EH (cell line): ENCODE measurements at regions not wholly inside any gene's neighbourhood (a gene's known extent, or its start where the extent isn't known, plus 50 kb on each side); places are given as distances from the start of the nearest gene placed in this dataset.
"Not testable (repeated sequence)": the region's sequence is repeated elsewhere in the genome, so short reads cannot be mapped to it uniquely, and the experiment has no call there.

Source experiments
- DNase-seq: peaks from one replicate; pipeline ENCODE4 v3.0.0-alpha.2; 2015; ENCODE audit warnings: low read depth

DNA sequence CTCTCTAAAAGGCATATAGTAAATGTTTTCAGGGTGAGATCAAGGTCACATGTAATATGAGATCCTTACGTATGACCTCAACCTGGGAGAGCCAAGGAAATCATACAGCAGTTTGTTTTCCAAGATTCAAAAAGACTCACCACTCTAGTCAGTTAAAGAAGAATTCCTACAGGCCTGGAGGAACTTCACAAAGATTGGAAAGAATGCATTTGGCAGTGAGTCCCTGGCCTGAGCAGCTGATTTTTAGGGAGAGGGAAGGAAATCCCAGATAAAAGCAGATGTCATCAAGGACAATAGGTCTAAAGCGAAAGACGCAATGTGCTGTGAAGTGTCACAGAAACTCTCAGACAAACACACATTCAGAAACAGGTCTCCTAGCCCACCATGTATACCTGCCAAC lies 424.0 kb upstream of the ZNF462 start:
- peak; percentile 2 for DNase-seq

DNA sequence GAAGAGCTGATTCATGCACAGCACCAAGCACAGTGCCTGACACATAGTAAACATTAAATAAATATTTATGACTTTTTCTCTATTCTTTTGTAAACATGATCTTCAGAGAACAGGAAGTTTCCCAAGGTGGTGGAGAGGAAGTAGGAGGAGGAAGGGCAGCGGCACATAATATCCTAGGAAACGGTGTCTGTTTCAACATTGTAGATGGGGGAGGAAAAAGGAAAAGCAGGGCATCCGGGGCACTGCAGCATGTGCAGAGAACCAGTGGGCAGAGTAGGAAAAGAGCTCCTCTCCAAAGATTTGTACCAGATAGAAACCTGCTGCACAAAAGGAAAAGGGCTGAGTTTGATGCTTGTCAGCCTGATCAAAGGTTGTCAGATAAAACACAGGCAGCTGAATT lies 421.7 kb upstream of the ZNF462 start:
- DNase-seq, result no peak

DNA sequence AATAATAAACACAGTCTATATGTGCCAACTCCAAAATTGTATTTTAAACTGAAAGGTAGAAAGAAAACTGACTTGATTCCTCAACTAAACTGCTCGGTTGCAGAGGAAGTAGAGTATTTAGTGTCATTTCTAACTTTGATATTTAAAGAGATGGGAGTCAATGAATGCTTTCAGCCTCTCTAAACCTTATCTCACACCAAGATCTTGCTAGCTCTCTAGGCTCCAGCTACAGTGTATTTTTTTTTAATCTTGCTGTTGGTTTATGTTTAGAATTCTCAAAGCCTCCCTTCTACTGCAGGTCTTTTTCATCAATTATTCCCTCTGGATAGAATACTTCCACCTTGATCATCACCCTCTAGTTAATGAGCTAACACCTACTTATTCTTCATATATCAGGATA lies 419.4 kb upstream of the ZNF462 start:
- DNase-seq, result no peak

DNA sequence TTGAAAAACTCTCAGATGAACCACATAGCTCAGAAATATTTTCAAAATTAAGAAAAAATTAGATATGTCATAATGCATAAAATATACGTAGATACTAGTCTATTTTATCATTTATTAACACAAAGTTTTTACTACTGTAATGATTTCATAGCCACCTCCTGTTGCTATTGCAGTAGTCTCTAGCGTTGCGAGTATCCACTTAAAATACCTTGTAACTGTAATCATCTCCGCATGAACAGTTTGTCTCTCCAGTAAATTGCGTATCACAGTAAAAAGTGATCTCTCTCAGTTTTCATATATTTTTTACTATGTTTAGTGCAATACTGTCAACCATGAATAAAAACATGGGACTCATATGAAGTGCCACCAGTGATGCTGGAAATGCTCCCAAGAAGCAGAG lies 417.9 kb upstream of the ZNF462 start:
- no peak for DNase-seq

DNA sequence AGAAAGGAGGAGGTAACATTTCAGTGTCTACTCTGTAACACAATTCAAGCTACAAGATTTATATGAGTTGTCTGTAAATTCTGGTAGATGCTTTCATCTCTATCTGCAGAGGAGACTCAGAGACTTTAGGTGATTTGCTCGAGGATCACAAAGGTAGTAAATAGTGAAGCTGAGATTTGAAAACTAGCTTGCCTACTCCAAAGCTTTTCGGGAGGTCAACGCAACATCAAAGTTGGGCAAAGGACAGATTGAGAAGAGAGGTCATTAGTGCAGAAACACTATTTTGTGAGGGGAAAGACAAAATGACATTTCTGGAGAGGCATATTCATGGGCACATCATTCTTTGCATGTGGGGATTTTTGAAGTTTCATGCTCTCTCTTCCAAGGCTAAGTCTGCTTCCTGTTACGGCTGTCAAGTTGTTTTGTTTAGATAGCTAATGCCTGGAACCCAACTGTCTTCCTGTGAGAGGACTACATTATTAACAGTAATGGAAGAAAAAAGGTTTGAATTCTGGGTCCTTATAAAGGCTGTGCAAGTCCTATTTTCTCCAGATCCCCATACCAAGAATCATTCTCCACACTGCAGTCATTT lies 413.5 kb upstream of the ZNF462 start:
- no peak for DNase-seq

DNA sequence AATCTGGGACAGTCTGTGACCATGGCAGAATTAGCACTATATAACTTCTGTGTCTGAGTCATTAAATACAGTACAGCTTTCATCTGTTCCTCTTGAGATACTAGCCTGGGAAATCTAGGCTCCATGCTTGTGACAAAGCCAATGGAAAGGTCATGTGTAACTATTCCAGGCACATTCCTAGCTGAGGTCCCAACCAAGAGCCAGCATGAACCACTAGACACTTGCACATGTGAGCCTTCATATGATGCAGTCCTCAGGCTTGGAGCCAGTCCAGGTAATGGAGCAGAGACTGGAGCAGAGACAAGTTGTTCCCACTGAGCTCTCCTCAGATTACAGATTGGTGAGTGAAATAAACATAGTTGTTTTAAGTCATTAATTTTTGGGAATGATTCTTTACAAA lies 412.4 kb upstream of the ZNF462 start:
- DNase-seq, result no peak

DNA sequence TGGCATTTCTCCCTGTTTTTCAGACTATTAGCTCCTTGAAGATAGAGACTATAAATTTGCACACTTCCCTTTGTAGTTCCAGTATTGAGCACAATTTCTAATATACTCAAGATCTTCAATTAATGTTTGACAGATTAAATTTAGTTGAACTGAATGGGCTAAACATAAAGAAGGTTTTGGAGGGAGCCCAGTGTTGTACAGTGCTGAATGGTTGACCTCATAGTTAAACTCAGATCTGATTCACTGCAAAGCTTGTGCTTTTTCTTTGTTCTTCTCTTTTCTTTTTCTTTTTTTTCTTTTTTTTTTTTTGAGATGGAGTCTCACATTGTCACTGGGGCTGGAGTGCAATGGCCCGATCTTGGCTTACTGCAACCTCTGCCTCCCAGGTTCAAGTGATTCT lies 411.7 kb upstream of the ZNF462 start:
- DNase-seq, result no peak

DNA sequence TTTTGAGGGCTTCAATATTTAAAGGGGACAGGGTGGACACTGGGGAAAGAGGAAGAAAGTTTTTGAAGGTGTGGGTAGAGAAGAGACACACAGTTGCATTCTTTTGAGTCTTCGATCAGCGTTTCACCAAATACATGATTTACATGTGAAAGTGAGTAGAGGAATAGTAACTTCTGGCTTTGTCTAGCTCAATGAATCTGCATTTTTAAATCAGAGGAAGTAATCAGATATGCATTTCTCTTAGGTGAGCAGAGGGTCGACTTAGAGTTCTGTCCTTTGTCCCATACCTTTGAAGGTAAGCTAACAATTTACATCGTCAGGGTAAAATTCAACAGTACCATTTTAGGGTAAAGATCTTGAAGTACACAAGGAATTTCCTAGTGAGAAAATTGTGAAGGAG lies 406.4 kb upstream of the ZNF462 start:
- DNase-seq, result no peak

DNA sequence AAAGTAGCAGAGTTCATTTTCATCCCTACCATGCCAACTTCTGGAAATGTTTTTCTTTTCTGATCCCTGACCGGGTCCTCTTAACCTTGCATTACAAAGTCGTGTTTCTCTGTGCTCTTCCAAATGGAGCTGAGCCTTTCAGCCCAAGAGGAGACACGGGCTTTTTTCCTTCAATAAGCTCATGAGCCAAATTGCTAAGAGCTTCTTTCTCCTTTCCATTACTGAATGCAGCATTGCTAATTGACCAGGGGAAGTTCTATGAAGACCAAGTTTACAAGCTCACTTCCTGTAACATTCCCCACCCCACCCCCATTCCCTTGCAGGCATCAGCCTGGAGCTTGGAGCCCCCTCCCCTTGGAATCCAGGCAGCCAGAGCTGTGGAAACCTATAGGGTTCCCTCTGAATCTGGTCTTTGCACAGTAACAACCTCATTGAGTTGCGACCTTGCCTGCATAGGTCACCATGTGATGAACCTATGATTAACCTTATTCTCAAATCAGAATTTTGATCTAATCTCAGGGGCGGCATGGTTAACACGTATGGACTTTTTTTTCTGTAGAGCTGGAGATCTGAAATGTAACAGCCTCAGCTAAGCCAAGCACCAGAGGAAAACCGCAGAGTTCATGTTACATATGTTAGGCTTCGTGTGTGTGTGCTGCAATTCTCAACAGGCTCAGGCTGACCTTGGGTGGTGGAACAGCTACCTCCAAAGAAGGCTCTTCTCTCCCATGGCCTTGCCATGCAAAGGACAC lies 395.7 kb upstream of the ZNF462 start:
- no peak for DNase-seq

DNA sequence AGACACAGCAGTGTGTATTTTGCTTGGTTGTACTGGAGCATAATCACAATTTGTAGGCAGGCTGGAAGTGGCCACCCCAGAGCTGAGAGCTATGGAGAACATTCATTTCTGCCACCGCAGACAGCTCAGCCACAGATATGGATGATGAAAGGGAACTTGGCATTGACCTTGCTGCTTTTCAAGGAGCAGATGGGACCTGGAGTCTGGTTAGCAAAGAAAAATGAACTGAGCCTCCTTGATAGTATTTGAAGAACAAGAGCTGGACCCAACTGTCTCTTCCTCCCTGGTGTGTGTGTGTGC lies 395.2 kb upstream of the ZNF462 start:
- no peak for DNase-seq

DNA sequence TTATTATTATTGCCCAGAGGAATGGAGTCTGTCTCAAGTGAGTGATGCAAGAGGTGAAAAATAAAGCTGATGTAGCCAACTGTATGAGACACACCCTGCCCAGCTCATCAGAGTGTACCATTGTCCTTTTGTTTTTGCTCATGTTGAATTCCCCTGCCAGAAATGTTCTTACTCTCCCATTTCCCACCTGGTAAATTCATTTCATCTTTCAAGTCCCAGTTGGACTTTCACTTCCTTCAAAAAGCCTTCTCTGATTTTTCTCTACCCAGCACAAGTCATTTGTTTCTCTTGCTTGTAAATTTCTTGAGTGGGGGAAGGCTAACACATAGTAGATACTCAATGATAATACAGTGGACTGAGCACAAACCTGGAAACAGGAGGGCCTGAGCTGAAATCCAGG lies 394.5 kb upstream of the ZNF462 start:
- DNase-seq, result no peak

DNA sequence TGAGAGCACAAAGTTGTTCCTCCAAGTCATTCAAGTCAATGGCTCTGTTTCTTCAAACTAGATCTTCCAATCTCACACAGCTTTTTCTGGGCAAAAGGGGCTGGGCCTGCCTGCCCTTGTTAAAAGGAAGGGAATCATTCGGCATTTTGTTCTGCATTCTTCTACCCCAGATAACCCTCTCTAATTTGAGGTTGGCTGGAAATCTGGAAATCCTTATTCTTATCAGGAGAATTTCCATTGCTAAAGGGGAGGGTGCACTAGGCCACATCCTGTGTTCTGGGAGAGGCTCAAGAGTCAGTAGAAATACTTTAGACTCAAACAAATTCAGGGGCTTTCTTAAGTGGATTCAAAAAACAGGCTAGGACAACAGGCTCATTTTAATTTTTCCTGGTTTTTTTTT lies 384.7 kb upstream of the ZNF462 start:
- no peak for DNase-seq

DNA sequence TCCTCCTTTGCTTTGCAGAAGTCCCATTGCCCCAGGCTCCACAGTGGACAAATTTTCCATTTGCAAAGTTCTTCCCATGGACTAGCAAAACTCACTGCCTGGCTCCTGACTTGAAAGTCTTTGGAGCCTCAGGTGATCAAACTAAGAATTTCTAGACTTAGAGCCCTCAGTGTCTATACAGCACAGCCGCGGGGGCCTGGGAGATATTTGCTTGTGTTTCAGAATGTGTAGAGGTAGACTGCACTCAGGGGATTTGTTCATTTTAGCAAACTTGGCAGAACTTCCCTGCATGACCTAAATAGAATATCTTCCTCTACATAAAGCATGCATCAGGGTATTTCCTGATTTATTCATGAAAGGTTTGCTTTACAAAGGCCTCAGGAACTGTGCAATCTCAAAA lies 384.2 kb upstream of the ZNF462 start:
- DNase-seq, result no peak

DNA sequence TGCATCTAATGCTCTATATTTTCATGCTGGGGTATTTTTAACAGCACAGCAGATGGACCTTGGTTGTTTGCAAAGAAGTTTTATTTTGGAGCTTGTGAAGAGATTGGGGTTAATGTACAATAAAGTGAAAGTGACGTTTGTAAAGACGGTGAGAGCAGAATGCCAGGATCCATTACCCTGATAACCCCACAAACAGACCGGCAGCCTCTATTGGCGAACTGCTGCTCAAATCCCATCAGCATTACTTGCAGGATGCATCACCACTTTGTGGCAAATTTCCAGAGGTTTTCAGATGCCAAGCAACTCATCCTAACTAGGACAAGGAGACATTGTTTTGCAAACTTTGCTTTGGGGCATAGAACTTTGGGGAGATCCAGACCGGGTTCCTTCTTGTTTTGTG lies 383.3 kb upstream of the ZNF462 start:
- peak; percentile 34 for DNase-seq

DNA sequence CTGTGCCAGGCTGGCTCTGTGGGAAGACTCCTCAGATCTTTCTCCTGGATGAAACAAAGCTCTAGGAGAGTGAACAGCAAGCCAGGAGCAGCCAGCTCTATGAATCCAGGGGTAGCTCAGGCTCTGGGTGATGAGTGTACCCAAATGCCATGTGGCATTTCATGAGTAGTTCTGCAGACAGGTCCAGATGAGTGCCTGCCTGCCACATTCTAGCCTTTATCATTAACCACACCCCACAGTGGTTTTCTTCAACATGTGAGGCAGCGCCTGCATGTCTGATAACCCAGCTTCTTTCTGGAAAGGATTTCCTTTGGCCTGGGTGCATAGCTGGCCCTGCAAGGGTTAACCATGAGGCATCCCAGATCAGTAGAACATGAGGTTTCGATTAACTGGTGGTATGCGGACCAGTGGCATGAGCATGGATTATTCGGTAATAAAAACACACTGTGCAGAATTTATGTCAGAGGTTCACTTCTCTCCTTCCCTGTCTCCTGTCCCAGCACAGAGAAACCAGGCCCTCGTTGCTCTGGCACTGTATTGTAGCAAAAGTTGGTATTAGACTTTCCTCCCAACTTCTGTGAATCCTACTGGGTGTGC lies 381.9 kb upstream of the ZNF462 start:
- peak; percentile 23 for DNase-seq

DNA sequence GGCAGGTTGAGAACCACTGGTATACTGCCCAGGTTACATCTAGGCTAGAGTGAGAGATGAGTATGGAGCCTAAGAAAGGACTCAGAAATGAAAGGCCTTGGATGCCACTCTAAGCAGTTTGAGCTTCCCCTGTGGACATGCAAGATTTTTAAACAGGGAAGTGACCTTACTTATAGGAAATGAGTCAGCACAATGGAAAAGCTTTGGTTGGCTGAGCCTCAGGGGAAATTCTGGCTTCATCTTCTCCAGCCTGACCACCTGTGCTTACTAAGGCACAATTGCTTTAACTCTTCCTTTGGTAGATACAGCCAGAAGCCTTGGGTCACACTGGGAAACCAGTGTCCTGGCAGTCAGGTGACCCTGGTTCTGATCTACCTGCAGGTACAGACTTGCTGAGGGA lies 380.2 kb upstream of the ZNF462 start:
- DNase-seq, result peak; percentile 6

DNA sequence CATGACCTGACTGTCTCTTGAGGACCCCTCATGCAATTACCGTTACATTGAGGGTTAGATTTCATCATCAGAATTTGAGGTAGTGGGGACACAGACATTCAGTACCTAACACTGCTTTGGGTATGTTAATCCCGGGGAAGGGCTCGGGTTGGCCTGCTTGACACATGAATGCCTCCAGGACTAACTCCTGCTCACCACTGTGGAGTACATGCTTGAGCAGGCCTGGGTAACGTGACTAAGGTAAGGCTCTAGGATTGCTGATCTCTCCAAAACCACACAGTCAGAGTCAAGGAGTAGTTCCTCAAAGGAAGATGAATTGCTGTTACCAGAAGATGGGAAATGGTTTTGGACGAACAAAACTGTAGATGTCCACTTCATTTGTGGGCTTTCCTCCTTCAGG lies 376.3 kb upstream of the ZNF462 start:
- no peak for DNase-seq

DNA sequence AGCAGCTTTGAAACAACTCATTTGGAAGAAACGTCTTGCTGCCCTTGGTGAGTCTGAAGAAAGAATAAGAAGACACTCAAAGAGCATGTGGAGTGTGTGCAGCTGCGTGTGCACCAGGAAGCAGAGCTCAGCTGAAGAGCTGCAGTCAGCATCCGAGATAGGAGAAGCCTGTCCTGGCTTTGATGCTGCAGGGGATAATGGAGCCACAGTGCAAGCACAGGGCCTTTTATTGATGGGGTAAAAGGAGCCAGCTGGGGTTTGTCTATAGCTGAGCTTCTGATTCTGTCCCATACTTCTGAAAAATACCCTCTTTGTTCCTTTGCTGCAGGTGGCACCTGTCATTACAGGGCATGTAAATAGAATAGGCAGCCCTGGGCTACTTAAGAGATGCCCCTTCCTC lies 375.7 kb upstream of the ZNF462 start:
- DNase-seq, result no peak

DNA sequence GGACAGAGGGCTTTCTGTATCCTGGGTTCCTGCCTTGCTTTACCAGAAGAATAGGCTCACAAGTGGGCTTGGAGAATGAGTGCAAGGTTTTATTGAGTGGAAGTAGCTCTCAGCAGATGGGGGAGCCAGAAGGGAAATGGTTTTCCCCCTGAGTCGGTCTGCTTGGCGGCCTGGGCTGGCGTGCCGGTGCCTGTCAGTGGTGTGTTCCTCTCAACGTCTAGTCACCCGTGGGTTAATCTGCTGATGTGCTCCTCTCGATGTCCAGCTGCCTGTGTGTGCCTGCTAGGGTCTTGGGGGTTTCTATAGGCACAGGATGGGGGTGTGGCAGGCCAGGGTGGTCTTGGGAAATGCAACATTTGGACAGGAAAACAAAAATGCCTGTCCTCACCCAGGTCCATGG lies 370.8 kb upstream of the ZNF462 start:
- DNase-seq, result not testable (repeated sequence)

DNA sequence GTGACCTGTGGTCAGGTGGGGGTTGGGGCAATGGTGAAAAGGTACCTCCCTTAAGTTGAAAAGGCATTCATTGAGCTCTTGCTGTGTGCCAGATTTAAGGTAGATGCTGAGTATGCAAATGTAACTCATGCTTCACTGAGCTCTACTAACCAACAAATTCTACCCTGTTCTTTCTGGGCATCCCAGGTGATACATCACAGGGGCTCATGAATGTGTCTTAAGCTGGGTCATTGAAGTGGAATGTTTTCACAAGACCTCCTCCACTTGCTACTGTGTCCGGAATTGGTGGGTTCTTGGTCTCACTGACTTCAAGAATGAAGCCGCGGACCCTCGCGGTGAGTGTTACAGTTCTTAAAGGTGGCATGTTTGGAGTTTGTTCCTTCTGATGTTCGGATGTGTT lies 362.8 kb upstream of the ZNF462 start:
- DNase-seq, result no peak

DNA sequence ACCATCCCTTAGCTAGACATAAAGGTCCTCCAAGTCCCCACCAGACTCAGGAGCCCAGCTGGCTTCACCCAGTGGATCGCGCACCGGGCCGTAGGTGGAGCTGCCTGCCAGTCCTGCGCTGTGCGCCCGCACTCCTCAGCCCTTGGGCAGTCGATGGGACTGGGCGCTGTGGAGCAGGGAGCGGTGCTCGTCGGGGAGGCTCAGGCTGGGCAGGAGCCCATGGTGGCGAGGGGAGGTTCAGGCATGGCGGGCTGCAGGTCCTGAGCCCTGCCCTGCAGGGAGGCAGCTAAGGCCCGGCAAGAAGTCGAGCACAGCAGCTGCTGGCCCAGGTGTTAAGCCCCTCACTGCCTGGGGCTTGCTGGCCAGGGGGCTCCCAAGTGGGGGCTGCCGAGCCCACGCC lies 361.8 kb upstream of the ZNF462 start:
- DNase-seq, result not testable (repeated sequence)

DNA sequence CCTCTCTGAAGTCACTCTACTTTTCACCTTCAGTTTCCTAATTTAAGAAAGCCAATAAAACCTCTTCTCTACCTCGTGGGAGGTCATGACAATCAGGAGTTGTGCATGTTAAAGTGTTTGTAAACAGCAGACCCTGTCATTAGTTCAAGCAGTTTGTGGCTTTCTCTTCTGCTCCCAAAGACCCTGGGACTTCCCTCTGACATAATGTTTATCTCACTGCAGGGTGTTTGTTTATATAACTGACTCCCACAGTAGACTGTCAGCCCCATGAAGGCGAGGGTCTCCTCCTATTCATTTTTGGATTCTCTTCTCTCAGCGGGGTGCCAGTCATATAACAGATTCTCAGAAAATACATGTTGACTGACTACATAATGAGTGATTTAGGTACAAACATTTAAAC lies 360.0 kb upstream of the ZNF462 start:
- no peak for DNase-seq

DNA sequence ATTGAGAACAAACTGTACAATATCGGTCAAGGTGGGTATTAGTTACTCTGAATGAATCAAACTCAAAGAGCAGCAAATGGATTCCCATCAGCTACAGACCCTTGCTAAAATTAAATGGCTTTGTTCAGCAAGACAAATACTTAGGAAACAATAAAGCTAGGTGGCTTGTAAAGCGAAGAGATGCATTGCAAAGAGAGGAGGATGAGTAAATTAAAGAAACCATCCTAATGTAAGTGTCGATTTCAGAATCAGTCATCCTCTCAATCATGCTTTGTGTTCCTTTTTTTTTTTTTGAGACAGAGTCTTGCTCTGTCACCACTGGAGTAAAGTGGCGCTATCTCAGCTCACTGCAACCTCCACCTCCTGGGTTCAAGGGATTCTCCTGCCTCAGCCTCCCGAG lies 359.2 kb upstream of the ZNF462 start:
- no peak for DNase-seq

DNA sequence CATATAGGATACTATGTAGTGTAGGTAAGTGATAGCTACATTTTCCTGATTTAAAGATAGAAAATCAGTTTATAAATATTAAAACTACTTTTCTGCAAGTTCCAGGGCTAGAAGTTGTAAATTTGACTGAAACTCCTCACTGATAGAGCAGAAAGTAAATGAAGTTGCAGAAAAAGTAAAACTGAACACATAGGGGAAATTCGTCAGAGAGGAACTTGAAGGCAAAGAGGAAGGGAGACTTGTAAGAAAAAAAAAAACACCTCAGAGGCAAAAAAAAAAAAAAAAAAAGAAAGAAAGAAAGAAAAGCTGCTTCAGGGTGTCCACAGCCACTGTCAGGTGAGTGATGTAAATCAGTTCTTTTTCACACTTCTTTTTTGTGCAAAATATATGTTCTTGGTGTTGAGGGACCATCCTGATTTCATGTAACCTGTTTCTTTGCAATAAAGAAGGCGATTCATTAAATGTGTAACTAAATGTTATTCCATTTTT lies 336.2 kb upstream of the ZNF462 start:
- no peak for DNase-seq
